ENCODE measurements at regions not wholly inside any gene's neighbourhood (a gene's known extent, or its start where the extent isn't known, plus 50 kb on each side); places are given as distances from the start of the nearest gene placed in this dataset.

GRCh38 chr2:8030573-8031303 lies 651.1 kb upstream of the ID2 start:
- whole genome bisulfite sequencing, 2 donors (ENCODE audit: low coverage in 1 of 2) = 40 to 63% methylated on average over 3 to 8 of the region's 8 CpGs
- H3K36me3 ChIP-seq = no peaks in the 10 kb centered on the region
- H3K9me3 ChIP-seq = no peaks in the 10 kb centered on the region
- TF ChIP-seq POLR2AphosphoS5 (IDR thresholded peaks at IDR 0.05) = peak in 2 of 3 donors; percentile 23 to 57
- TF ChIP-seq EP300 (IDR thresholded peaks at IDR 0.05; ENCODE audit: low read depth) = no peak
- H3K27me3 ChIP-seq = no peaks in the 10 kb centered on the region
- H3K4me1 ChIP-seq = no peaks in the 10 kb centered on the region
- intact Hi-C loops (cut with DNase I; ENCODE audit: low total_unique reads) = no loop called here
- in situ Hi-C loops (cut with MboI; ENCODE audit: low pct_ligation_motif_present in 1 of 4, low pct_unique_long_range_greater_than_20kb in 1 of 4, low sequenced_read_pairs in 3 of 4) = no loop called here
- no peak for DNase-seq
- H3K27ac ChIP-seq = peak overlapping the region in 2 of 4 donors; percentile 2 to 44
- no peak overlapping the region for H3K4me3 ChIP-seq

GRCh38 chr2:8031370-8031769 lies 650.5 kb upstream of the ID2 start:
- in situ Hi-C loops (cut with MboI; ENCODE audit: low pct_ligation_motif_present in 1 of 4, low pct_unique_long_range_greater_than_20kb in 1 of 4, low sequenced_read_pairs in 3 of 4) (no loop called here), intact Hi-C loops (cut with DNase I; ENCODE audit: low total_unique reads) (no loop called here)
- Histone ChIP-seq H3K4me1 (no peaks in the 10 kb centered on the region), H3K36me3 (no peaks in the 10 kb centered on the region), H3K27ac (peak overlapping the region in 2 of 4 donors; percentile 0 to 44), H3K27me3 (no peaks in the 10 kb centered on the region), H3K9me3 (no peaks in the 10 kb centered on the region), H3K4me3 (no peak overlapping the region)
- 67 to 82% methylated on average over 2 to 4 of the region's 4 CpGs for WGBS, 2 donors (ENCODE audit: low coverage in 1 of 2)
- TF ChIP-seq POLR2A (IDR thresholded peaks at IDR 0.05) (no peak), POLR2AphosphoS5 (IDR thresholded peaks at IDR 0.05) (no peak), CTCF (IDR thresholded peaks at IDR 0.05) (no peak)
- no peak for DNase-seq

GRCh38 chr2:8033546-8034096 lies 648.2 kb upstream of the ID2 start:
- Histone ChIP-seq H3K36me3 (no peaks in the 10 kb centered on the region), H3K9me3 (no peaks in the 10 kb centered on the region), H3K4me1 (no peaks in the 10 kb centered on the region), H3K27me3 (no peaks in the 10 kb centered on the region), H3K4me3 (no peak overlapping the region), H3K27ac (no peak overlapping the region)
- intact Hi-C loops (cut with DNase I; ENCODE audit: low total_unique reads) (no loop called here), in situ Hi-C loops (cut with MboI; ENCODE audit: low pct_ligation_motif_present in 1 of 4, low pct_unique_long_range_greater_than_20kb in 1 of 4, low sequenced_read_pairs in 3 of 4) (no loop called here)
- DNase-seq = no peak
- WGBS, 2 donors (ENCODE audit: low coverage in 1 of 2) = 78 to 83% methylated on average over 7 of the region's 7 CpGs
- TF ChIP-seq CTCF (IDR thresholded peaks at IDR 0.05) (no peak), EP300 (IDR thresholded peaks at IDR 0.05; ENCODE audit: low read depth) (no peak), POLR2AphosphoS5 (IDR thresholded peaks at IDR 0.05) (no peak)

- TF ChIP-seq EP300 (IDR thresholded peaks at IDR 0.05; ENCODE audit: low read depth) = no peak
- TF ChIP-seq CTCF (IDR thresholded peaks at IDR 0.05) = no peak
- TF ChIP-seq POLR2AphosphoS5 (IDR thresholded peaks at IDR 0.05) = no peak
- TF ChIP-seq POLR2A (IDR thresholded peaks at IDR 0.05) = no peak
Measured at GRCh38 chr2:8036366-8036765, 645.5 kb upstream of the ID2 start.

More at GRCh38 chr2:8036366-8036765, 645.5 kb upstream of the ID2 start:
- DNase-seq = no peak
- Histone ChIP-seq H3K9me3 (no peaks in the 10 kb centered on the region), H3K4me1 (no peaks in the 10 kb centered on the region), H3K36me3 (no peaks in the 10 kb centered on the region), H3K4me3 (no peak overlapping the region), H3K27me3 (no peaks in the 10 kb centered on the region), H3K27ac (no peak overlapping the region)
- in situ Hi-C loops (cut with MboI; ENCODE audit: low pct_ligation_motif_present in 1 of 4, low pct_unique_long_range_greater_than_20kb in 1 of 4, low sequenced_read_pairs in 3 of 4) = no loop called here
- intact Hi-C loops (cut with DNase I; ENCODE audit: low total_unique reads) = no loop called here
- 83 to 84% methylated on average over 1 to 2 of the region's 2 CpGs for WGBS, 2 donors (ENCODE audit: low coverage in 1 of 2)
